GM12878 (cell line): ENCODE measurements at regions not wholly inside any gene's neighbourhood (a gene's known extent, or its start where the extent isn't known, plus 50 kb on each side); places are given as distances from the start of the nearest gene placed in this dataset.

Experiments
- ATAC-seq: fragments of 200-7000 bp; cut with Tn5 transposase; 3 replicates; pipeline ENCODE4 v1.9.1; 2020; ENCODE audit warnings: mild to moderate bottlenecking, moderate library complexity
- BruUV-seq: library from RNA; stranded (reverse); fragments of 400-500 nt; replicated peaks from 2 replicates; lab custom pipeline; 2021; lab: Mats Ljungman, UMichigan
- CTCF ChIA-PET: fragments of 300-600 bp; sonication (Branson Sonifier 250); formaldehyde crosslinking; extraction: SDS; loops from one replicate; lab custom pipeline; 2021; ENCODE audit warnings: inconsistent platforms; lab: Yijun Ruan, JAX
- POLR2A ChIA-PET: fragments of 350-600 bp; formaldehyde crosslinking; extraction: SDS; loops from one replicate; lab custom pipeline; 2021; ENCODE audit warnings: inconsistent platforms; lab: Charles Lee
- RAD21 ChIA-PET: fragments of 300-600 bp; sonication (Branson Sonifier 250); formaldehyde crosslinking; loops from one replicate; lab custom pipeline; 2023; ENCODE audit warnings: antibody characterized with exemption; ENCODE audit not compliant: unreplicated experiment; lab: Charles Lee
- SMC1A ChIA-PET: fragments of 300-600 bp; sonication (Branson Sonifier 250); formaldehyde crosslinking; loops from one replicate; lab custom pipeline; 2023; ENCODE audit not compliant: unreplicated experiment, uncharacterized antibody; lab: Charles Lee
- DNase-seq: peaks from one replicate; pipeline ENCODE4 v3.0.0-alpha.2; 2011; ENCODE audit warnings: low read depth, low spot score
- FAIRE-seq: peaks from 3 replicates; lab custom pipeline; 2011; peaks lifted over from hg19 to GRCh38; lab: Jason Lieb, UNC
- H2AFZ ChIP-seq: 2 replicates; pipeline ENCODE4 v1.6.0; 2011; ENCODE audit warnings: low read depth, low read length, control low read depth; ENCODE audit not compliant: control insufficient read depth
- H3K27ac ChIP-seq: 2 replicates; pipeline ENCODE4 v1.5.1; 2011; ENCODE audit warnings: control low read depth; ENCODE audit not compliant: control insufficient read depth, insufficient read depth
- H3K27me3 ChIP-seq, 2 experiments: replicated peaks in 1 of 2; 2 replicates each; pipeline versions ENCODE4 v1.6.0 to v1.6.1; 2011; ENCODE audit warnings: low read length in 1 of 2; ENCODE audit not compliant: control insufficient read depth in 2 of 2, insufficient read depth in 2 of 2
- H3K36me3 ChIP-seq, 2 experiments: 2 replicates each; pipeline ENCODE4 v1.5.1; 2011; ENCODE audit warnings: low read length in 1 of 2; ENCODE audit not compliant: control insufficient read depth in 2 of 2, insufficient read depth in 2 of 2
- H3K4me1 ChIP-seq: 2 replicates; pipeline ENCODE4 v1.6.1; 2011; ENCODE audit warnings: mild to moderate bottlenecking, low read length, moderate library complexity, mixed read lengths; ENCODE audit not compliant: control insufficient read depth, insufficient read depth
- H3K4me2 ChIP-seq: 2 replicates; pipeline ENCODE4 v1.6.0; 2011; ENCODE audit warnings: control low read depth; ENCODE audit not compliant: control insufficient read depth, insufficient read depth
- H3K4me3 ChIP-seq: fragments of 200-600 bp; sonication (generic); 2 replicates; pipeline ENCODE4 v1.5.1; 2016
- H3K79me2 ChIP-seq: 2 replicates; pipeline ENCODE4 v1.6.0; 2011; ENCODE audit warnings: low read length; ENCODE audit not compliant: control insufficient read depth, insufficient read depth
- H3K9ac ChIP-seq: 2 replicates; pipeline ENCODE4 v1.8.0; 2011; ENCODE audit warnings: low read length, control low read depth, mixed read lengths; ENCODE audit not compliant: control insufficient read depth, insufficient read depth
- H3K9me3 ChIP-seq: replicated peaks from 3 replicates; pipeline ENCODE4 v1.5.1; 2011; ENCODE audit warnings: mild to moderate bottlenecking, low read length; ENCODE audit not compliant: control insufficient read depth, insufficient read depth
- H4K20me1 ChIP-seq: 2 replicates; pipeline ENCODE4 v1.6.0; 2011; ENCODE audit not compliant: control insufficient read depth, insufficient read depth
- EED ChIP-seq: sonication (generic); IDR thresholded peaks from 2 replicates; pipeline ENCODE4 v1.6.1; 2016; ENCODE audit warnings: antibody characterized with exemption, low read depth
- HDAC6 ChIP-seq: fragments of 200-600 bp; sonication (generic); IDR thresholded peaks from one replicate; pipeline ENCODE4 v1.8.0; 2017; ENCODE audit warnings: antibody characterized with exemption; ENCODE audit not compliant: unreplicated experiment
- NRF1 ChIP-seq: conservative IDR thresholded peaks from 2 replicates; pipeline ENCODE4 v1.6.1; 2011; ENCODE audit warnings: mild to moderate bottlenecking, low read depth, low read length, improper control_type of control experiment
- SKIL ChIP-seq: fragments of 450-650 bp; IDR thresholded peaks from 2 replicates; pipeline ENCODE4 v1.6.1; 2017; ENCODE audit warnings: mild to moderate bottlenecking, low read depth, inconsistent platforms; ENCODE audit not compliant: poor library complexity, severe bottlenecking
- STAT3 ChIP-seq: IDR thresholded peaks from 2 replicates; pipeline ENCODE4 v1.6.1; 2011; ENCODE audit warnings: low read depth, low read length, improper control_type of control experiment
- TAF1 ChIP-seq: IDR thresholded peaks from 2 replicates; pipeline ENCODE4 v1.6.1; 2011; ENCODE audit warnings: mild to moderate bottlenecking, low read depth, low read length, borderline replicate concordance
- TARDBP ChIP-seq: IDR thresholded peaks from 2 replicates; pipeline ENCODE4 v1.6.1; 2016; ENCODE audit warnings: borderline replicate concordance
- YBX1 ChIP-seq: fragments of 450-650 bp; IDR thresholded peaks from 2 replicates; pipeline ENCODE4 v1.6.1; 2016; ENCODE audit warnings: antibody characterized with exemption
- YY1 ChIP-seq: IDR thresholded peaks from 2 replicates; pipeline ENCODE4 v1.6.1; 2011; ENCODE audit warnings: low read depth, mild to moderate bottlenecking, low read length
- ZSCAN29 ChIP-seq: fragments of 450-650 bp; IDR thresholded peaks from 2 replicates; pipeline ENCODE4 v1.6.1; 2017; ENCODE audit warnings: mild to moderate bottlenecking, moderate library complexity
- WGBS: methylation state at CpG from one replicate; pipeline ENCODE4 v1.1.6; 2016; ENCODE audit warnings: low lambda C conversion rate; ENCODE audit not compliant: insufficient replicate concordance, insufficient coverage; ENCODE audit errors: missing lambda C conversion rate; 5-methylcytosine and 5-hydroxymethylcytosine counted together
- in situ Hi-C: fragments of 300-500 bp; cut with MboI; formaldehyde crosslinking; loops from 9 replicates; pipeline ENCODE4 v1.14.3; 2018; ENCODE audit warnings: mixed read lengths
- intact Hi-C: fragments of 100-400 bp; cut with micrococcal nuclease; formaldehyde crosslinking; loops from one replicate; pipeline ENCODE4 v1.14.2; 2022; ENCODE audit not compliant: unreplicated experiment
- TF ChIP-seq, protein P1 (sequence below), 3 experiments: IDR thresholded peaks in 2 of 3; conservative IDR thresholded peaks in 1 of 3; 2 replicates each; pipeline ENCODE4 v1.5.1; 2011; ENCODE audit warnings: low read depth in 3 of 3, low read length in 3 of 3, mild to moderate bottlenecking in 3 of 3, control low read depth in 2 of 3, moderate library complexity in 2 of 3, inconsistent platforms in 1 of 3, mixed read lengths in 1 of 3; ENCODE audit not compliant: control insufficient read depth in 2 of 3, insufficient read depth in 1 of 3; ENCODE audit errors: extremely low read depth in 1 of 3

- no TSS peak for BruUV-seq
- ATAC-seq (no peak), DNase-seq (no peak), FAIRE-seq (no peak)
- Histone ChIP-seq H3K9ac (no peak overlapping the region), H3K4me1 (no peaks in the 10 kb centered on the region), H4K20me1 (no peaks in the 10 kb centered on the region), H3K9me3 (no peaks in the 10 kb centered on the region), H3K27ac (no peak overlapping the region), H3K27me3 (no peaks in the 10 kb centered on the region), H3K79me2 (no peaks in the 10 kb centered on the region), H3K4me2 (no peak overlapping the region), H2AFZ (no peak overlapping the region), H3K4me3 (no peak overlapping the region), H3K36me3 (no peaks in the 10 kb centered on the region)
- ChIA-PET CTCF (no interaction called here), SMC1A (no interaction called here), RAD21 (no interaction called here), POLR2A (no interaction called here)
- 3% methylated on average over 1 of the region's 1 CpG for WGBS
- TF ChIP-seq SKIL, result no peak
- TF ChIP-seq TAF1, result no peak
- TF ChIP-seq HDAC6, result no peak
- no peak for TF ChIP-seq TARDBP
- no peak for TF ChIP-seq STAT3
- TF ChIP-seq YY1, result no peak
- no peak for TF ChIP-seq NRF1
- TF ChIP-seq YBX1, result no peak
- no peak for TF ChIP-seq EED
- TF ChIP-seq, protein P1, sequence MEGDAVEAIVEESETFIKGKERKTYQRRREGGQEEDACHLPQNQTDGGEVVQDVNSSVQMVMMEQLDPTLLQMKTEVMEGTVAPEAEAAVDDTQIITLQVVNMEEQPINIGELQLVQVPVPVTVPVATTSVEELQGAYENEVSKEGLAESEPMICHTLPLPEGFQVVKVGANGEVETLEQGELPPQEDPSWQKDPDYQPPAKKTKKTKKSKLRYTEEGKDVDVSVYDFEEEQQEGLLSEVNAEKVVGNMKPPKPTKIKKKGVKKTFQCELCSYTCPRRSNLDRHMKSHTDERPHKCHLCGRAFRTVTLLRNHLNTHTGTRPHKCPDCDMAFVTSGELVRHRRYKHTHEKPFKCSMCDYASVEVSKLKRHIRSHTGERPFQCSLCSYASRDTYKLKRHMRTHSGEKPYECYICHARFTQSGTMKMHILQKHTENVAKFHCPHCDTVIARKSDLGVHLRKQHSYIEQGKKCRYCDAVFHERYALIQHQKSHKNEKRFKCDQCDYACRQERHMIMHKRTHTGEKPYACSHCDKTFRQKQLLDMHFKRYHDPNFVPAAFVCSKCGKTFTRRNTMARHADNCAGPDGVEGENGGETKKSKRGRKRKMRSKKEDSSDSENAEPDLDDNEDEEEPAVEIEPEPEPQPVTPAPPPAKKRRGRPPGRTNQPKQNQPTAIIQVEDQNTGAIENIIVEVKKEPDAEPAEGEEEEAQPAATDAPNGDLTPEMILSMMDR (IDR thresholded peaks at IDR 0.05 in 2 of 3, conservative IDR thresholded peaks at IDR 0.05 in 1 of 3; ENCODE audit: control insufficient read depth in 2 of 3, extremely low read depth in 1 of 3, insufficient read depth in 1 of 3, low read depth in 3 of 3, low read length in 3 of 3), result no peak
- no peak for TF ChIP-seq ZSCAN29
- intact Hi-C loops (no loop called here), in situ Hi-C loops (no loop called here)
Observed at GRCh38 chr12:87200289-87200979, 828.8 kb downstream of the C12orf50 start.
